ELF-1 (cell line): ENCODE measurements at regions not wholly inside any gene's neighbourhood (a gene's known extent, or its start where the extent isn't known, plus 50 kb on each side); places are given as distances from the start of the nearest gene placed in this dataset.

ENCODE experiments used
- DNase-seq: peaks from one replicate; pipeline ENCODE4 v3.0.0-alpha.2; 2016; ENCODE audit warnings: low read depth, low spot score

DNA sequence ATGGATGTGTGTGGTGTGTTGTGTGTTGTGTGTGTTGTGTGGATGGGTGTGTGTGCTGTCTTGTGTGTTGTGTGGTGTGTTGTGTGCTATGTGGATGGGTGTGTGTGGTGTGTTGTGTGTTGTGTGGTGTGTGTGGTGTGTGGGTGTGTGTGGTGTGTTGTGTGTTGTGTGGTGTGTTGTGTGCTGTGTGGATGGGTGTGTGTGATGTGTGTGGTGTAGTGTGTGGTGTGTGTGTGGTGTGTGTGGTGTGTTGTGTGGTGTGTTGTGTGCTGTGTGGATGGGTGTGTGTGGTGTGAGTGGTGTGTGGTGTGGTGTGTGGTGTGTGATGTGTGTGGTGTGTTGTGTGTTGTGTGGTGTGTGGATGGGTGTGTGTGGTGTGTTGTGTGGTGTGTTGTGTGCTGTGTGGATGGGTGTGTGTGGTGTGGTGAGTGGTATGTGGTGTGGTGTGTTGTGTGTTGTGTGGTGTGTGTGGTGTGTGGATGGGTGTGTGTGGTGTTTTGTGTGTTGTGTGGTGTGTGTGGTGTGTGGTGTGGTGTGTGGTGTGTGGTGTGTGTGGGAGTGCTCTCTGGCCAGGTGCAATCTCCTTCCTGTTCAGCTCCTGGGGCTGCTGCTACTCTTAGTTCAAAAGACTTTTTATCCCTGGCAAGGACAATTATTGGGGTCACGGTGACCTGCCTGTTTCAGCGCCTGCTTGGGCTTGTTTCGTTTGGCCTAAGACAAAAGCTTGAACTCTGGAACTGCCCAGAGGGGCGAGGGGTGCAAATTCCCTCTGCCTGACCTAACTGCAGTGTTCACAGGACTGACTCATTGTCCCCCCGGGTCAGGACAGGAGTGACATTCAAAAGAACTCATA is 101.1 kb downstream of the UBIAD1 start:
- DNase-seq = peak; percentile 53

DNA sequence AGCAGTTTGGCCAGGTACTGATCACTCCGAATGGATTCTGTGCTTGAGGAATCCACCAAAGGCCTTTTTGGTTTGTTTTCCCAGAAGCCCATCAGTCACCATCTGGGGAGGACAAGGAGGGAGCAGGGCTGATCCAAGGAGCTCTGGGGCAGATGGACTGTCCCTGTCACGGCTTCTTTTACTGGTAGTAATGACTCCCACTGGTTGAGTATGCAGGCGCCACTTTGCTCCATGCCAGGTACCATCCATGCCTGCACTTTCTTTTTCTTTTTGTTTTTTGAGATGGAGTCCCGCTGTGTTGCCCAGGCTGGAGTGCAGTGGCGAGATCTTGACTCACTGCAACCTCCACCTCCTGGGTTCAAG is 101.7 kb downstream of the UBIAD1 start:
- DNase-seq = no peak

GRCh38 chr1:11377001-11377583 is 101.9 kb upstream of the DISP3 start:
- no peak for DNase-seq

GRCh38 chr1:11377954-11378353 is 101.0 kb upstream of the DISP3 start:
- DNase-seq = no peak

DNA sequence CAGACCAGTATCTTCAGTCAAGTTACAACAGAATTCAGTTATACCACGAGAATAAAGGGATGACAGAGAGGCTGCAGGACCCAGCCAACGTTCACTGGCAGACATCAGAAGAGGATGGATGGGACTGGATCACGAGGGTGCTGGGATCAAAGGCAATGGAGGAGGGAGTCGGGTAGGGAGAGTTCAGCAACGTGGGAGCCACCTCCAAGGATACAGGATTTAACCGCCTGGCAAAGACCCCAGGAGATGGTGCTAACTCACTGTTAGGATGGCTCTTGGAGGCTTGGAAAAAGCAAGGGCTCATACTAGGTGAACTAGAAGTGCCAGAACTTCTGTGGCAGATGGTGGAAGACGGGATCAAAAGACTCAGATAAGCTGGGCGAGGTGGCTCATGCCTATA is 99.1 kb upstream of the DISP3 start:
- DNase-seq = no peak

GRCh38 chr1:11380500-11380899 is 98.5 kb upstream of the DISP3 start:
- DNase-seq = no peak

DNA sequence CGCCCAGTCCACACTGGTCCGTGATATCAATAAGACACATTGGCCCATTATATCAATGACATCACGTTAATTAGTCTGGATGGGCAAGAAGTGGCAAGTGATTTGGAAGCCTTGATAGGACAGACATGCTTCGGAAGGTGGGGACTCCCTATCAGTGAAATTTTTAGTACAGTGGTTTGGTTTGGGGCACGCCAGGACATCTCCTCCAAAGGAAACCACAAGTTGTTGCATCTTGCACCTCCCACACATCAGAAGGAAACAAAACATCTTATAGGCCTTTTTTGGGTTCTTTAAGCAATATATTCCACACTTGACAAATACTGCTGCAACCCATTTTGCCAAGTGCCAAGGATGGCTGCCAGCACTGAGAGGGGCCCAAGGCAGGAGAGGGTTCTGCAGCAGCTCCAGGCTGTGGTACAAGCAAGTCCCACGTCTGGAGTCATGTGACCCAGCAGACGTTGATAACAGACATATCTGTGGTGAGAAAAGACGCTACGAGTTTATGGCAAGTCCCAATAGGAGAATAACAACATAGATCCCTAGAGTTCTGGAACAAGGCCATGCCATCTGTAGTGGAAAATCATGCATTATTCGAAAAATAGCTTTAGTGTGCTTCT is 95.3 kb upstream of the DISP3 start:
- no peak for DNase-seq

GRCh38 chr1:11384170-11384554 is 94.8 kb upstream of the DISP3 start:
- DNase-seq = no peak

DNA sequence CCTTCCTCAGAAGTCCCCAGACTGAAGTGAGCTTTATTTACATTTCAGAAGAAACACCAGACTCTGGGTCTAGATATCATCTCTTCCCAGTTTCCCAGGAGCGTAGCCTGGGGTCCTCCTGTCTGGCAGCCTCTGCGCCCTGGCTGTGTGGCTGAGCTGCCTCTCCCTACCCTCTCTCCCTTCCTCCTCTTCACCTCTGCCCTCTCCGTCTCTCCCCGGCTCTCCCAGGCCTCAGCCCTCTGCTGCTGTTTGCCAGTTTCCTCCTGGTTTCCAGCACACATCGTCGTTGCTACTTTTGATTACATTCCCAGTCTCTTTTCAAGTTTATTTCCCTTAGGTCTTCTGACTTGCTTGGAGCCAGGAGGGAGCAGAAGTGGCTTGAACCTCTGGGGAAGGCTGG is 91.1 kb upstream of the DISP3 start:
- DNase-seq = peak; percentile 75

- DNase-seq = peak; percentile 17
Observed at GRCh38 chr1:11388617-11389016, 90.3 kb upstream of the DISP3 start.

DNA sequence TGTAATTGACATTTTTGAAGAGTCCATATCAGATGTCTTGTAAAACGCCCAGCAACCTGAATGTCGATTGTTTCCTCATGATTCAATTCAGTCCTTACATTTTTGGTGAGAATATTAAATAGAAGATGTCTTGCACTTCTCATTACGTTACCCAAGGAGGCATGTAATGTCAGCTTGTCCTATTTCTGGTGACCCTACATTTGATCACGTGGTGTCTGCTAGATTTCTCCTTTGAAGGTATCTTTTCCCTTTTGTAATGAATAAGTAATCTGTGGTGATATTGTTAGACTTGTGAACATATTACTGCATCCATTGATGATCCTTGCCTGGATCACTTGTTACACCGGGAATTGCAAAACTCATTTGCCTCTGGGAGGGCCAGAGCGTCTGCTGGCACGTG is 87.6 kb upstream of the DISP3 start:
- DNase-seq = no peak

DNA sequence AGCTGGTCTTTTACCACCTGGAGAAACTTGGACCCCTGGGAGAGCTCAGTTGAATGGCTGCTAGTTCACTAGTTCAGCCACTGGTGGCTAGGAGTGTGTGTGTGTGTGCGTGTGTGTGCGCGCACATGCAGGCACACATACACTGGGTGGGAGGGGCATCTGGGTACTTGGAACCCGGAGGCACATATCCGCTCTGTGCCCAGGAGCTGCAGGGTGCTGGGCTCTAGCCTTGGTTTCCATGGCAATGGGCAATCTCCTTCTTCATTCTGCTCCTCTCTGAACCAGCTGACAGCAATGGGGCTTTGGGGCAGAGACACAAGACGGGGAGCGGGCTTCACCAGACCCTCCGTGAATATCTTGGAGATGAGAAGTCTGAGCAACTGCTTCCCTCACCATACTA is 87.1 kb upstream of the DISP3 start:
- no peak for DNase-seq

DNA sequence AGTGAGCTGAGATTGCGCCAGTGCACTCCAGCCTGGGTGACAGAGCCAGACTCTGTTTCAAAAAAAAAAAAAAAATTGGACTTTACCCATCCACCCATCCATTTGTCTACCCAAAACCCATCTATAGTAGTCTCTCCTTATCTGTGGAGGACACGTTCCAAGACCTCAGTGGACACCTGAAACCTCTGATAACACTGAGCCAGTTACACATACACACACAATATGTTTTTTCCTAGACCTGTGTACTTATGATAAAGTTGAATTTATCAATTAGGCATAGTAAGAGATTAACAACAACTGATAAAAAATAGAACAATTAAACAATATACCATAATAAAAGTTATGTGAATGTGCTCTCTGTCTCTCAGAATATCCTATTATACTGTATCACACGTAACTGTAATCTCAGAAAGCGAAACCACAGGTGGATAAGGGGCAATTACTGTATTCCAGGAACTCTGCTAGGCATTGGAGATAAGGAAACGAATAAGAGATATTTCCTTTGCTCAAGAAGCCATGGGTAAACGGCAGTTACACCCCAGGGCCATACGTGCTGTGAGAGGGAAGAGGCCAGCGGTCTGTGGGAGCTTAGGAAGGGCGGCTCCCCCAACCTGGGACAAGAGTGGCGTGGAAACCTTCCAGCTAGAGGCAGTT is 84.2 kb upstream of the DISP3 start:
- DNase-seq = no peak

DNA sequence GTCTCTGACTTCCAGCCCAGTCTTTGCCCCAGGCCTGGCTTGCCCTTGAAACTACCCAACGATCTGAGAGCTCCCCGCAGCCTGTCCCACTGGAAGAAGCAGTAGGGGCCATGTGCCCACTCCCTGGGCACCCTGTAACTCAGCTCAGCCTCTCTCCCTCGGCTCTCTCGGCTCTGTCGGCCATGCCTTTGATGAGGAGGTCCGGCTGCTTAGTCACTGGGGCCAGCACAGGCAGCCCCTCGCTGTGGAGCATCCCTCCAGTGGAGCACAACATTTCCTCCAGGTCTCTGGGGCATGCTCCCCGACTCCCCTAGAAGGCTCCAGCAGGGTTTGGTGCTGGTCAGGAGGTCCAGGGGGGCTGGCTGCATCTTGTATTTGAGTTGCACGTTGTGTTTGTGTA is 83.3 kb upstream of the DISP3 start:
- DNase-seq = no peak

- peak; percentile 25 for DNase-seq
Observed at GRCh38 chr1:11397151-11397901, 81.6 kb upstream of the DISP3 start.

DNA sequence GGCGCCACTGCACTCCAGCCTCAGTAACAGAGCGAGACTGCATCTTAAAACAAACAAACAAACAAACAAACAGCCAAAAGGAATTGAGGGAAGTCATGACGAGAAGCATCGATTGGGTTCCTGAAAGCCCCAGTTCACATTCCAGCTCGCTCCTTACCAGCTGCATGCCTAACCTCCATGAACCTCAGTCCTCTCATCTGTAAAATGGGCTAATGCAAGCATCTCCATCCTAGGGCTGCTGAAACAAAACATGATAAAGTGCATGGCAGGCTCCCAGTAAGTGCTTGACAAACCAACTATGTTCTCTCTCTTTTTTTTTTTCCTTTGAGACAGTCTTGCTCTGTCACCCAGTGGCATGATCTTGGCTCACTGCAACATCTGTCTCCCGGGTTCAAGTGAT is 79.7 kb upstream of the DISP3 start:
- DNase-seq = no peak

DNA sequence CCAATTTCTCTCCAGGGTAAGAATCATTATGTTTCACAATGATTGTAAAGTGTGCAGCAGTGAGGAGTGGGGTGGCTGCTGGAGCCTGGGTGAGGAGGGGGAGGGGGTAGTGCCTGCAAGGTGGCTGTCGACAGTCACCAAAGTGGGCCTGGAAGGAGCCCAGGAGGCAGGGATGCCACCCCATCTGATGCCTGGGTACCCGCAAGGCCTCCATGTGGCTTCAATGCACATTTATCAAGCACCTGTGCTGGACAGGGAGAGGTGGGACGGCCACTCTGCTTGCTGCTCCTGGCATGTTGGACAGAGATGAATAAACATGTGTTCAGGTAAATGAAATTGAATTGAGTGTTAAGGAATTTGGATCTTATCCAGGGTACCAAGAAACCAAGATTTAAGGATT is 78.8 kb upstream of the DISP3 start:
- DNase-seq = no peak

- DNase-seq = no peak
Observed at GRCh38 chr1:11400567-11400966, 78.4 kb upstream of the DISP3 start.

DNA sequence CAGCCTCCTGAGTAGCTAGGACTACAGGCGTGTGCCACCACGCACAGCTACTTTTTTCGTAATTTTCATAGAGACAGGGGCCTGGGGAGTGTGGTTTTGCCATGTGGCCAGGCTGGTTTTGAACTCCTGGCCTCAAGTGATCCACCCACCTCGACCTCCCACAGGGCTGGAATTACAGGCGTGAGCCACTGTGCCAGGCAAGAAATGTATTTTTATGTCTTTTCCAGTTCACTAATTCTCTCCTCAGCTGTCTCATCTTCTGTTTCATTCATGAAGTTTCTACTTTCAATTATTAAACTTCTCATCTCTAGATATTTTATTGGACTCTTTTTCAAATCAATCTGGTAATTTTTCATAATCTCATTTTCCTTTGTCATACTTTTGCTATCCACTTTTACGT is 72.1 kb upstream of the DISP3 start:
- no peak for DNase-seq

DNA sequence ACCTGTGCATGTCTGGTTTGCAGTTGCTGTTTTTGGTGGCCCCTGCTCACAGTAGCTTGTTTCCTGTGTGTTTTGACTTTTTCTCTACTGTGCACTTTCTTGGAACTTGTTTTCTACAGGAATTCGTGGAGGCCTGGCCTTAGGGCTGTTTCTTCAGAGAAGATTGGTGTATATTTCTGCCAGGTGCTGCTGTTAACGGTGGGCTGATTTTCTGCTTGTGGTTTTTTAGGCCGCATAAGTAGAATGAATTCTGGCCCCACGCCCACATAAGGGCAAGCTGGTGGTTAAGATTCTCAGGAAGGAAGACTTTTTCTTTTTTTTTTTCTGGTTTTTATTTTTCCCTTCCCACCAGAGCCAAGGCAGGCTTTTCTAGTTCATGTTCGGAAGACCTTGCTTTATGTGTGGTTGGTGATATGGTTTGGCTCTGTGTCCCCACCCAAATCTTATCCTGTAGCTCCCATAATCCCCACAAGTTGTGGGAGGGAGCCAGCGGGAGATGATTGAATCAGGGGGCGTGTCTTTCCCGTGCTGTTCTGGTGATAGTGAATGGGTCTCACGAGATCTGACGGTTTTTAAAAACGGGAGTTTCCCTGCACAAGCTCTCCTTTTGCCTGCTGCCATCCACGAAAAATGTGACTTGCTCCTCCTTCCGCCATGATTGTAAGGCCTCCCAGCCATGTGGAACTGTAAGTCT is 71.5 kb upstream of the DISP3 start:
- no peak for DNase-seq

DNA sequence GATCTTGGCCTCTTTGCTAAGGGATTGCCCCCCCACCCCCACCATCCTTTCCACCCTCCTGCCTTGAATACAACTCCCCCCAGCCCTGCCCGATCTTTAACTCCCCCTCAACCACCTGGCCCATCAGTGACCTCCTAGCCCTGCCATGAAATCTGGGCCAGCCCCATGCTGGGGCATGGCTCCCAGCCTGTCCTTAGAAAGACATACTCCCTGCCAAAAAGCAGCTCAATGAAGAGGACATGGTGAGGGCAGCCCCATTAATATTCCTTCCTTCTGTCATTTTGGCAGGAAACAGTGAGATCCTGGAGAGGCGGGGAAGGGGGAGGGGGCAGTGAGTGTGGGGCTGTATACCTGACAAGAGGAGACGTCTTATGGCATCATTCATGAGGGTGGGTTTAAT is 66.8 kb upstream of the DISP3 start:
- no peak for DNase-seq
